ENCODE measurements at regions not wholly inside any gene's neighbourhood (a gene's known extent, or its start where the extent isn't known, plus 50 kb on each side); places are given as distances from the start of the nearest gene placed in this dataset.

- no peak overlapping the region for H3K4me3 ChIP-seq (ENCODE audit: insufficient read depth, low read length, poor library complexity, severe bottlenecking)
- no peak overlapping the region for H3K9ac ChIP-seq (ENCODE audit: low read length)
- TF ChIP-seq CTCF (IDR thresholded peaks at IDR 0.05; ENCODE audit: insufficient read depth, low read length, poor library complexity, severe bottlenecking) = no peak
- TF ChIP-seq EZH2phosphoT487 (conservative IDR thresholded peaks at IDR 0.05; ENCODE audit: low read length) = no peak
- H3K9me3 ChIP-seq (ENCODE audit: insufficient read depth, low read length) = no peaks in the 10 kb centered on the region
- no peaks in the 10 kb centered on the region for H4K20me1 ChIP-seq (ENCODE audit: low read depth, low read length)
- no peak overlapping the region for H3K4me2 ChIP-seq (ENCODE audit: low read depth, low read length, poor library complexity, severe bottlenecking)
- no peaks in the 10 kb centered on the region; the same call in 1 of the 2 replicates for H3K9me2 ChIP-seq (replicated peaks; ENCODE audit: insufficient read depth, low read length)
- no peaks in the 10 kb centered on the region for H3F3A ChIP-seq (ENCODE audit: insufficient read depth)
- no peaks in the 10 kb centered on the region for H3K27me3 ChIP-seq (ENCODE audit: low read length)
- no peaks in the 10 kb centered on the region for H3K36me3 ChIP-seq (ENCODE audit: low read length)
- H2AFZ ChIP-seq (ENCODE audit: low read depth, low read length, severe bottlenecking) = no peak overlapping the region
- no peaks in the 10 kb centered on the region for H3K79me2 ChIP-seq (ENCODE audit: insufficient read depth, low read length)
- H3K27ac ChIP-seq (ENCODE audit: low read depth, low read length) = no peak overlapping the region
These were observed 132.5 kb downstream of the RWDD3 start for GRCh38 chr1:95366498-95366897.

GRCh38 chr1:95368178-95368577 is 134.2 kb downstream of the RWDD3 start:
- H3K4me3 ChIP-seq (ENCODE audit: insufficient read depth, low read length, poor library complexity, severe bottlenecking) = no peak overlapping the region
- H3K79me2 ChIP-seq (ENCODE audit: insufficient read depth, low read length) = no peaks in the 10 kb centered on the region
- H3K36me3 ChIP-seq (ENCODE audit: low read length) = no peaks in the 10 kb centered on the region
- H3K27me3 ChIP-seq (ENCODE audit: low read length) = no peaks in the 10 kb centered on the region
- no peak overlapping the region for H3K9ac ChIP-seq (ENCODE audit: low read length)
- H3F3A ChIP-seq (ENCODE audit: insufficient read depth) = no peaks in the 10 kb centered on the region
- H3K9me3 ChIP-seq (ENCODE audit: insufficient read depth, low read length) = no peaks in the 10 kb centered on the region
- H4K20me1 ChIP-seq (ENCODE audit: low read depth, low read length) = no peaks in the 10 kb centered on the region
- no peak overlapping the region for H3K27ac ChIP-seq (ENCODE audit: low read depth, low read length)
- TF ChIP-seq CTCF (IDR thresholded peaks at IDR 0.05; ENCODE audit: insufficient read depth, low read length, poor library complexity, severe bottlenecking) (no peak), EZH2phosphoT487 (conservative IDR thresholded peaks at IDR 0.05; ENCODE audit: low read length) (no peak)
- no peak overlapping the region for H3K4me2 ChIP-seq (ENCODE audit: low read depth, low read length, poor library complexity, severe bottlenecking)
- H3K9me2 ChIP-seq (replicated peaks; ENCODE audit: insufficient read depth, low read length) = no peaks in the 10 kb centered on the region; the same call in 1 of the 2 replicates
- no peak overlapping the region for H2AFZ ChIP-seq (ENCODE audit: low read depth, low read length, severe bottlenecking)

- H3K27me3 ChIP-seq (ENCODE audit: low read length) = no peaks in the 10 kb centered on the region
- H3K9me3 ChIP-seq (ENCODE audit: insufficient read depth, low read length) = no peaks in the 10 kb centered on the region
- H2AFZ ChIP-seq (ENCODE audit: low read depth, low read length, severe bottlenecking) = no peak overlapping the region
- no peak overlapping the region for H3K9ac ChIP-seq (ENCODE audit: low read length)
- no peaks in the 10 kb centered on the region for H3F3A ChIP-seq (ENCODE audit: insufficient read depth)
- H3K9me2 ChIP-seq (replicated peaks; ENCODE audit: insufficient read depth, low read length) = no peaks in the 10 kb centered on the region; the same call in 1 of the 2 replicates
- H3K4me3 ChIP-seq (ENCODE audit: insufficient read depth, low read length, poor library complexity, severe bottlenecking) = no peak overlapping the region
- no peak overlapping the region for H3K4me2 ChIP-seq (ENCODE audit: low read depth, low read length, poor library complexity, severe bottlenecking)
- H3K36me3 ChIP-seq (ENCODE audit: low read length) = no peaks in the 10 kb centered on the region
- no peak overlapping the region for H3K27ac ChIP-seq (ENCODE audit: low read depth, low read length)
- H4K20me1 ChIP-seq (ENCODE audit: low read depth, low read length) = no peaks in the 10 kb centered on the region
- TF ChIP-seq CTCF (IDR thresholded peaks at IDR 0.05; ENCODE audit: insufficient read depth, low read length, poor library complexity, severe bottlenecking) (no peak), EZH2phosphoT487 (conservative IDR thresholded peaks at IDR 0.05; ENCODE audit: low read length) (no peak)
- no peaks in the 10 kb centered on the region for H3K79me2 ChIP-seq (ENCODE audit: insufficient read depth, low read length)
These were observed 136.1 kb downstream of the RWDD3 start for GRCh38 chr1:95369985-95370690.
